AG09309 (cell line): ENCODE measurements at regions not wholly inside any gene's neighbourhood (a gene's known extent, or its start where the extent isn't known, plus 50 kb on each side); places are given as distances from the start of the nearest gene placed in this dataset.
"Not testable (repeated sequence)": the region's sequence is repeated elsewhere in the genome, so short reads cannot be mapped to it uniquely, and the experiment has no call there.

Source experiments
- DNase-seq: peaks from one replicate; pipeline ENCODE4 v3.0.0-alpha.2; 2010; ENCODE audit warnings: low read depth
- H3K4me3 ChIP-seq: 2 replicates; pipeline ENCODE4 v1.5.1; 2011; ENCODE audit warnings: mild to moderate bottlenecking, low read depth, low read length, moderate library complexity; ENCODE audit not compliant: control insufficient read depth
- TF ChIP-seq, protein P1 (sequence below): IDR thresholded peaks from 2 replicates; pipeline ENCODE4 v1.5.1; 2011; ENCODE audit warnings: mild to moderate bottlenecking, low read depth, low read length, inconsistent platforms; ENCODE audit not compliant: insufficient read depth, control insufficient read depth; ENCODE audit errors: missing control alignments

DNA sequence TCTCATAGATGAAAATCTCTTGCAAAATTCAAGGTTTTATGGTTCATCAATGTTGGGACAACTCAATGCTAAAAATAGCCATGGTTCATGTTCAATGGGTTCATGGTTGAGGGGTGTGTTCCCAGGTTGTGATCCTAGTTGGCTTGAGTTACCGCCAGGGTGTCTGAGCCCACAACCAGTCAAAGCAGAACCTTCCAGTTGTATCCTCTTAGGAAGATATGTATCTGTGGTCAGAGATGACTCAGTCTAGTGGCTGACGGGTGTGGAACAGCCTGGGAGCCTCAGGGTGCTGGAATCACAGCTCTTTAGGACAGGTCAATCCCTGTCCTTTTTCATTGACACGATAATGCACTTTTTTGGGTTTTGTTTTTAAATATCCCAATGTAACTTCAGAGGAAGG is 192.3 kb upstream of the NR3C2 start:
- no peak for DNase-seq
- no peak overlapping the region for H3K4me3 ChIP-seq
- TF ChIP-seq, protein P1, sequence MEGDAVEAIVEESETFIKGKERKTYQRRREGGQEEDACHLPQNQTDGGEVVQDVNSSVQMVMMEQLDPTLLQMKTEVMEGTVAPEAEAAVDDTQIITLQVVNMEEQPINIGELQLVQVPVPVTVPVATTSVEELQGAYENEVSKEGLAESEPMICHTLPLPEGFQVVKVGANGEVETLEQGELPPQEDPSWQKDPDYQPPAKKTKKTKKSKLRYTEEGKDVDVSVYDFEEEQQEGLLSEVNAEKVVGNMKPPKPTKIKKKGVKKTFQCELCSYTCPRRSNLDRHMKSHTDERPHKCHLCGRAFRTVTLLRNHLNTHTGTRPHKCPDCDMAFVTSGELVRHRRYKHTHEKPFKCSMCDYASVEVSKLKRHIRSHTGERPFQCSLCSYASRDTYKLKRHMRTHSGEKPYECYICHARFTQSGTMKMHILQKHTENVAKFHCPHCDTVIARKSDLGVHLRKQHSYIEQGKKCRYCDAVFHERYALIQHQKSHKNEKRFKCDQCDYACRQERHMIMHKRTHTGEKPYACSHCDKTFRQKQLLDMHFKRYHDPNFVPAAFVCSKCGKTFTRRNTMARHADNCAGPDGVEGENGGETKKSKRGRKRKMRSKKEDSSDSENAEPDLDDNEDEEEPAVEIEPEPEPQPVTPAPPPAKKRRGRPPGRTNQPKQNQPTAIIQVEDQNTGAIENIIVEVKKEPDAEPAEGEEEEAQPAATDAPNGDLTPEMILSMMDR = no peak

DNA sequence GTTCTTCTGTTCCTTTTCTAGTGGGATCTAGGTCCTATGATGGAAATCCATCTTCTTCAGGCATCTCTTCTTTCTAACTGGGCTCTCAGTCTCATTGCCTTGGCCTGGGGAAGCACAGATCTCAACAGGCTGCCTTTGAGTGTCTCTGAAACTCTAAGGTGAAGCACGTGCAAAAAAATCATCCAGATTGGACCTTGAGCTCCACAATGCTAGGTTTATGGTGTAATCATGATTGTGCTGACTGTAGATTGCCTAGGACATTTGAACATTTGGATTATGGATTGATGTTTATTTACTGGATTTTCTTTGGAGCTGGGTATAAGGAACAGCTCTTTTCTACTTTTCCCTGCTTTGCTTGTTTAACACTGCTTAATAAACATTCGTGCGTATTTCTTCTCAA is 191.5 kb upstream of the NR3C2 start:
- H3K4me3 ChIP-seq = no peak overlapping the region
- no peak for DNase-seq
- TF ChIP-seq, protein P1 = no peak

DNA sequence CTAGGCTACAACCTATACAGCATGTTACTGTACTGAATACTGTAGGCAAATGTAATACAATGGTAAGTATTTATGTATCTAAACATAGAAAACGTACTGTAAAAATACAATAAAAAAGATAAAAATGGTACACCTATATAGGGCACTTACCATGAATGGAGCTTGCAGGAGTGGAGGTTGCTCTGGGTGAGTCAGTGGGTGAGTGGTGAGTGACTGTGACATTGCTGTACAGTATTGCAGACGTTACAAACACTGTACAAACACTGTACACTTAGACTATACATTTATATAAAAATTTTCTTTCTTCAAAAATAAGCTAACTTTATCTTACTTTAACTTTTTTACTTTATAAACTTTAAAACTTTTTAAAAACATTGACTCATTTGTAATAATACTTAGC is 190.3 kb upstream of the NR3C2 start:
- DNase-seq = no peak
- H3K4me3 ChIP-seq = no peak overlapping the region
- TF ChIP-seq, protein P1 = no peak

DNA sequence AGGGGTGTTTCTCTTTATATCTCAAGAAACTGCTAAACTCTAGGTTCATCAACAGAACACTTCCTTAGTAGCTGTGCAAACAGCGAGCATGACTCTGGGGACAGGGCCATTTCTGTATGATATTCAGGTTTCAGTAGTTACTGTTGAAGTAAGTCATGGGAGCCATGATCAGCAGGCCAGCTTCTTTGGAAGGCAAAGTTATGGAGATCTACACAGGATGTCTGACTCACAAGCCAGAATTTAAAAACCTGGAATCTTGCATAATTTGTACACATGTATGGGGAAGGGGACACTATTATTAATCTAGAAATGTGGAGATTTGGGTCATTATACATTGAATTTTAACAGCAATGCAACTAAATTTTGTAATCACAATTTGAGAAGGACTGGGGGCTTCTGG is 187.8 kb upstream of the NR3C2 start:
- no peak for DNase-seq

DNA sequence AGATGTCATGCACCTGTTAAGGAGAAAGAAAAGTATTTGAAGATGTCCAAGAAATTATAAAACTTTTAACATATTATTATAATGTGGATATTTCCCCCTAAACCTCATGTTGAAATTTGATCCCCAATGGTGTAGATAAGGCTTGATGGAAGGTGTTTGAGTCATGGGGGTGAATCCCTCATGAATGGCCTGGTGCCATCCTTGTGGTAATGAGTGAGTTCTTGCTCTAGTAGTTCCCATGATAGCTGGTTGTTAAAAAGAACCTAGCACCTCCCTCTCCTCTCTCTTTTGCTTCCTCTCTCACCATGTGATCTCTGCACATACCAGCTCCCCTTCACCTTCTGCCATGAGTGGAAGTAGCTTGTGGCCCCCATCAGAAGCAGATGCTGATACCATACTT is 176.6 kb upstream of the NR3C2 start:
- no peak overlapping the region for H3K4me3 ChIP-seq
- TF ChIP-seq, protein P1 = no peak
- no peak for DNase-seq

More for the DNA sequence above, 187.8 kb upstream of the NR3C2 start:
- H3K4me3 ChIP-seq = no peak overlapping the region
- TF ChIP-seq, protein P1 = no peak

DNA sequence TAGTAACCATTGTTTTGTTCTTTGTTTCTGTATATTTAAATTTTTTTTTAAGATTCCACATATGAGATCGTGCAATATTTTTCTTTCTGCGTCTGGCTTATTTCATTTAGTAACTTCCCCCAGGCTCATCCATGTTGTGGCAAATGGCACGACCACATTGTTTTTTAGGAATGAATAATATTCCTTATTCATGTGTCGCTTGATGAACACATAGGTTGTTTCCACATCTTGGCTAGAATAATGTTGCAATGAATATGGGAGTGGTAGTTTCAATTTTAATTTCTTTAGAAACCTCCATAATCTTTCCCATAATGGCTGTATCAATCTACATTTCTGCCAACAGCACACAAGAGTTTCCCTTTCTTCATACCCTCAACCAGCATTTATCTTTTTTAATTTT is 166.8 kb upstream of the NR3C2 start:
- no peak overlapping the region for H3K4me3 ChIP-seq
- DNase-seq = no peak
- TF ChIP-seq, protein P1 = no peak

DNA sequence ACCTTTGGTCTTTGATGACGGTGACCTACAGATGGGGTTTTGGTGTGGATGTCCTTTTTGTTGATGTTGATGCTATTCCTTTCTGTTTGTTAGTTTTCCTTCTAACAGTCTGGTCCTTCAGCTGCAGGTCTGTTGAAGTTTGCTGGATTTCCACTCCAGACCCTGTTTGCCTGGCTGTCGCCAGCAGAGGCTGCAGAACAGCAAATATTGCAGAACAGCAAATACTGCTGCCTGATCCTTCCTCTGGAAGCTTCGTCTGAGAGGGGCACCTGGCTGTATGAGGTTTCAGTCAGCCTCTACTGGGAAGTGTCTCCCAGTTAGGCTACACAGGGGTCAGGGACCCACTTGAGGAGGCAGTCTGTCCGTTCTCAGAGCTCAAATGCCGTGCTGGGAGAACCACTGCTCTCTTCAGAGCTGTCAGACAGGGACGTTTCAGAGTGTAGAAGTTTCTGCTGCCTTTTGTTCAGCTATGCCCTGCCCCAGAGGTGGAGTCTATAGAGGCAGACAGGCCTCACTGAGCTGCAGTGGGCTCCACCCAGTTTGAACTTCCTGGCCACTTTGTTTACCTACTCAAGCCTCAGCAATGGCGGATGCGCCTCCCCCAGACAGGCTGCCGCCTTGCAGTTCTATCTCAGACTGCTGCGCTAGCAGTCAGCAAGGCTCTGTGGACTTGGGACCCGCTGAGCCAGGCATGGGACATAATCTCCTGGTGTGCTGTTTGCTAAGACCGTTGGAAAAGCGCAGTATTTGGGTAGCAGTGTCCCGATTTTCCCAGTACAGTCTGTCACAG is 156.4 kb upstream of the NR3C2 start:
- DNase-seq, H3K4me3 ChIP-seq: not testable (repeated sequence)
